GM23248 (cell line): ENCODE measurements at regions not wholly inside any gene's neighbourhood (a gene's known extent, or its start where the extent isn't known, plus 50 kb on each side); places are given as distances from the start of the nearest gene placed in this dataset.

Experiments used
- DNase-seq: peaks from one replicate; pipeline ENCODE4 v3.0.0-alpha.2; 2015
- H2AFZ ChIP-seq: fragments of 200-600 bp; sonication (generic); 2 replicates; pipeline ENCODE4 v1.6.1; 2016; ENCODE audit warnings: antibody characterized with exemption
- H3F3A ChIP-seq: fragments of 200-600 bp; sonication (generic); 2 replicates; pipeline ENCODE4 v1.6.1; 2016; ENCODE audit warnings: mild to moderate bottlenecking, antibody characterized with exemption, mixed run types; ENCODE audit not compliant: insufficient read depth
- H3K27ac ChIP-seq: fragments of 200-600 bp; sonication (generic); 2 replicates; pipeline ENCODE4 v1.5.1; 2016; ENCODE audit warnings: mild to moderate bottlenecking
- H3K27me3 ChIP-seq: fragments of 200-600 bp; sonication (generic); replicated peaks from 2 replicates; pipeline ENCODE4 v1.6.1; 2016; ENCODE audit warnings: mild to moderate bottlenecking; ENCODE audit not compliant: insufficient read depth
- H3K36me3 ChIP-seq: fragments of 200-600 bp; sonication (generic); 2 replicates; pipeline ENCODE4 v1.6.1; 2016; ENCODE audit warnings: low read depth, mild to moderate bottlenecking
- H3K4me1 ChIP-seq: fragments of 200-600 bp; sonication (generic); 2 replicates; pipeline ENCODE4 v1.6.1; 2016; ENCODE audit warnings: mild to moderate bottlenecking; ENCODE audit not compliant: insufficient read depth
- H3K4me2 ChIP-seq: fragments of 200-600 bp; sonication (generic); one replicate; pipeline ENCODE4 v1.6.1; 2016; ENCODE audit warnings: mild to moderate bottlenecking; ENCODE audit not compliant: unreplicated experiment
- H3K4me3 ChIP-seq: fragments of 200-600 bp; sonication (generic); 2 replicates; pipeline ENCODE4 v1.5.1; 2016; ENCODE audit warnings: mild to moderate bottlenecking
- H3K79me2 ChIP-seq: fragments of 200-600 bp; sonication (generic); 2 replicates; pipeline ENCODE4 v1.6.1; 2016; ENCODE audit warnings: mild to moderate bottlenecking; ENCODE audit not compliant: insufficient read depth
- H3K9ac ChIP-seq: fragments of 200-600 bp; sonication (generic); 2 replicates; pipeline ENCODE4 v1.6.1; 2016; ENCODE audit warnings: mild to moderate bottlenecking
- H3K9me2 ChIP-seq: fragments of 200-600 bp; sonication (generic); 2 replicates; pipeline ENCODE4 v1.6.1; 2016; ENCODE audit warnings: mixed run types, mild to moderate bottlenecking, moderate library complexity; ENCODE audit not compliant: insufficient read depth
- H3K9me3 ChIP-seq: fragments of 200-600 bp; sonication (generic); one replicate; pipeline ENCODE4 v1.6.1; 2017; ENCODE audit warnings: low read depth
- H4K20me1 ChIP-seq: fragments of 200-600 bp; sonication (generic); 2 replicates; pipeline ENCODE4 v1.6.0; 2016; ENCODE audit not compliant: insufficient read depth
- EZH2 ChIP-seq: fragments of 200-600 bp; sonication (generic); IDR thresholded peaks from 2 replicates; pipeline ENCODE4 v1.6.1; 2018; ENCODE audit warnings: antibody characterized with exemption, mild to moderate bottlenecking; ENCODE audit not compliant: insufficient read depth, poor library complexity, severe bottlenecking
- EZH2phosphoT487 ChIP-seq: fragments of 200-600 bp; sonication (generic); IDR thresholded peaks from 2 replicates; pipeline ENCODE4 v1.6.1; 2018; ENCODE audit warnings: antibody characterized with exemption, moderate library complexity, mild to moderate bottlenecking, low read depth; ENCODE audit not compliant: insufficient read depth
- WGBS, 2 experiments: methylation state at CpG; one replicate each; pipeline ENCODE4 v1.1.6; 2015 to 2017; ENCODE audit warnings: low lambda C conversion rate in 2 of 2, low coverage in 1 of 2; ENCODE audit errors: missing lambda C conversion rate in 2 of 2; 5-methylcytosine and 5-hydroxymethylcytosine counted together
- in situ Hi-C: fragments of 300-500 bp; cut with MboI; formaldehyde crosslinking; loops from 2 replicates; pipeline ENCODE4 v1.15.0; 2020

DNA sequence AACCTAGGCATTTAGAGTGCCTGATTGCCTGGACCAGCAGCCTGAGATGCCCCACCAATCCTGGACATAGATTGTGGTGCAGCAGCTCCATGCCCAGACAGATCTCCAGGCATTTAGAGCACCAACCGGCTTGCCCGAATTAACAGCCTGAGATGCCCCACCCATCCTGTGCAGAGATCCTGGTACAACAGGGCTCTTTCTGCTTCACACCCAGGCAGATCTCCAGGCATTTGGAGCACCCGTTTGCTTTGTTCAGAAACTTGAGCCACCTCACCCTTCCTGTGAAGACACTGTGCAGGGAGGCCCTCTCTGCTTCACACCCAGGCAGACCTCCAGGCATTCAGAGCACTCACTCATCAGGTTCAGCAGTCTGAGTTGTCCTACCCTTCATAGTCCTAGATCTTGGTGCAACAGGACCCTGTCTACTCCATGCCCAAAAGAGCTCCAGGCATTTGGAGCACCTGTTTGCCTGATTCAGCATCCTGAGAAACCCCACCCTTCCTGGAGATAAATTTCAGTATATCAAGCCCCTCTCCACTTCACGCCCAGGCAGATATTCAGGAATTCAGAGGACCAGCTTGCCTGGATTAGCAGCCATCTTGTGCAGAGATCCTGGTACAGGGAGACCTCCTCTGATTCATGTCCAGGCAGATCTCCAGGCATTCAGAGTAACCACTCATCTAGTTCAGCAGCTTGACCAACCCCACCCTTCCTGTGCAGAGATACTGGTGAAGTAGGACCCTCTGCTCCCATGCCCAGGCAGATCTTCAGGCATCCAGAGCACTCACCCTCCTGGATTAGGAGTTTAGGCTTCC is 189.2 kb upstream of the FERMT1 start:
- no peak overlapping the region for H3K4me2 ChIP-seq
- TF ChIP-seq EZH2phosphoT487 (no peak), EZH2 (no peak)
- H3K79me2 ChIP-seq = no peaks in the 10 kb centered on the region
- no peak for DNase-seq
- H2AFZ ChIP-seq = no peak overlapping the region
- H3K4me3 ChIP-seq = no peak overlapping the region
- no peaks in the 10 kb centered on the region for H3K9me3 ChIP-seq
- H3F3A ChIP-seq = no peaks in the 10 kb centered on the region
- no peaks in the 10 kb centered on the region for H3K27me3 ChIP-seq
- no peaks in the 10 kb centered on the region for H3K4me1 ChIP-seq
- in situ Hi-C loops = no loop called here
- no peaks in the 10 kb centered on the region for H4K20me1 ChIP-seq
- H3K9ac ChIP-seq = no peak overlapping the region
- H3K27ac ChIP-seq = no peak overlapping the region
- H3K36me3 ChIP-seq = no peaks in the 10 kb centered on the region
- WGBS, 2 experiments = 15 to 25% methylated on average over 4 of the region's 4 CpGs
- H3K9me2 ChIP-seq = no peaks in the 10 kb centered on the region

GRCh38 chr20:6311097-6311496 is 188.3 kb upstream of the FERMT1 start:
- no peaks in the 10 kb centered on the region for H3K9me2 ChIP-seq
- no peak overlapping the region for H3K4me2 ChIP-seq
- no peak overlapping the region for H2AFZ ChIP-seq
- 24 to 30% methylated on average over 1 of the region's 1 CpG for WGBS, 2 experiments
- no peak overlapping the region for H3K27ac ChIP-seq
- TF ChIP-seq EZH2 (no peak), EZH2phosphoT487 (no peak)
- no peak overlapping the region for H3K9ac ChIP-seq
- in situ Hi-C loops = no loop called here
- no peak overlapping the region for H3K4me3 ChIP-seq
- no peaks in the 10 kb centered on the region for H3K4me1 ChIP-seq
- no peak for DNase-seq
- no peaks in the 10 kb centered on the region for H3K9me3 ChIP-seq
- no peaks in the 10 kb centered on the region for H3F3A ChIP-seq
- no peaks in the 10 kb centered on the region for H3K79me2 ChIP-seq
- no peaks in the 10 kb centered on the region for H3K36me3 ChIP-seq
- no peaks in the 10 kb centered on the region for H4K20me1 ChIP-seq
- no peaks in the 10 kb centered on the region for H3K27me3 ChIP-seq

- H3K9me3 ChIP-seq = no peaks in the 10 kb centered on the region
- H3K79me2 ChIP-seq = no peaks in the 10 kb centered on the region
- no peaks in the 10 kb centered on the region for H3F3A ChIP-seq
- H4K20me1 ChIP-seq = no peaks in the 10 kb centered on the region
- DNase-seq = no peak
- in situ Hi-C loops = no loop called here
- no peak overlapping the region for H3K4me2 ChIP-seq
- H3K9me2 ChIP-seq = no peaks in the 10 kb centered on the region
- no peak overlapping the region for H3K9ac ChIP-seq
- H3K4me3 ChIP-seq = no peak overlapping the region
- no peak overlapping the region for H2AFZ ChIP-seq
- no peaks in the 10 kb centered on the region for H3K4me1 ChIP-seq
- H3K27me3 ChIP-seq = no peaks in the 10 kb centered on the region
- no peak for TF ChIP-seq EZH2
- TF ChIP-seq EZH2phosphoT487 = no peak
- H3K36me3 ChIP-seq = no peaks in the 10 kb centered on the region
- H3K27ac ChIP-seq = no peak overlapping the region
Observed at GRCh38 chr20:6305536-6305935, 182.7 kb upstream of the FERMT1 start.

- Histone ChIP-seq H3K4me2 (no peak overlapping the region), H3K9me3 (no peaks in the 10 kb centered on the region), H3K27ac (no peak overlapping the region), H3K4me3 (no peak overlapping the region), H3K4me1 (no peaks in the 10 kb centered on the region), H3K27me3 (no peaks in the 10 kb centered on the region), H3K9me2 (no peaks in the 10 kb centered on the region), H3K79me2 (no peaks in the 10 kb centered on the region), H2AFZ (no peak overlapping the region), H3K36me3 (no peaks in the 10 kb centered on the region), H3F3A (no peaks in the 10 kb centered on the region), H4K20me1 (no peaks in the 10 kb centered on the region), H3K9ac (no peak overlapping the region)
- TF ChIP-seq EZH2phosphoT487 (no peak), EZH2 (no peak)
- in situ Hi-C loops = no loop called here
- 16 to 18% methylated on average over 3 of the region's 3 CpGs for WGBS, 2 experiments
- no peak for DNase-seq
Observed at GRCh38 chr20:6302041-6302440, 179.2 kb upstream of the FERMT1 start.
